IPS-18a (cell line): ENCODE measurements at regions not wholly inside any gene's neighbourhood (a gene's known extent, or its start where the extent isn't known, plus 50 kb on each side); places are given as distances from the start of the nearest gene placed in this dataset.
A peak's percentile ranks its signal among the peaks of the same experiment; 100 is the strongest.
"Not testable (repeated sequence)": the region's sequence is repeated elsewhere in the genome, so short reads cannot be mapped to it uniquely, and the experiment has no call there.

Source experiments
- H3K27ac ChIP-seq: one replicate; pipeline ENCODE4 v1.5.1; 2013; ENCODE audit warnings: low read length
- H3K27me3 ChIP-seq: one replicate; pipeline ENCODE4 v1.6.1; 2013; ENCODE audit warnings: mild to moderate bottlenecking, low read length; ENCODE audit not compliant: control insufficient read depth, insufficient read depth
- H3K36me3 ChIP-seq: one replicate; pipeline ENCODE4 v1.6.1; 2013; ENCODE audit warnings: low read depth, low read length; ENCODE audit not compliant: control insufficient read depth
- H3K4me1 ChIP-seq: one replicate; pipeline ENCODE4 v1.6.1; 2013; ENCODE audit warnings: low read depth, low read length; ENCODE audit not compliant: control insufficient read depth
- H3K4me3 ChIP-seq: one replicate; pipeline ENCODE4 v1.5.1; 2013; ENCODE audit warnings: low read length
- H3K9ac ChIP-seq: one replicate; pipeline ENCODE4 v1.6.1; 2013; ENCODE audit warnings: mild to moderate bottlenecking, low read length, moderate library complexity
- H3K9me3 ChIP-seq: one replicate; pipeline ENCODE4 v1.6.1; 2013; ENCODE audit warnings: low read depth, low read length; ENCODE audit not compliant: control insufficient read depth

DNA sequence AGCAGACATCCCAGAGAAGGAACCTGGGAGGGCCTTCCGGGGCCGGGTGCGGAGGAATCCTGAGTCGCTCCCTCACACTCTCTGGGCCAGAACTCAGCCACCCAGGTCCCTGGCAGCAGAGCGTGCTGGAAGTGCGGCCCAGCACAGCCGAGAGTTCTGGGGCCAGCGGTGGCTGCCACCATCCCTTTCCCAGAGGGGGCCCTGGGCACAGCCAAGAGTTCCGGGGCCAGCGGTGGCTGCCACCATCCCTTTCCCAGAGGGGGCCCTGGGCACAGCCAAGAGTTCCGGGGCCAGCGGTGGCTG lies 196.2 kb downstream of the NDUFA10 start:
- H3K4me1 ChIP-seq, H3K27ac ChIP-seq, H3K27me3 ChIP-seq, H3K9me3 ChIP-seq, H3K36me3 ChIP-seq, H3K9ac ChIP-seq, H3K4me3 ChIP-seq: not testable (repeated sequence)

GRCh38 chr2:239828192-239828972 lies 196.8 kb downstream of the NDUFA10 start:
- no peaks in the 10 kb centered on the region for H3K27me3 ChIP-seq
- no peaks in the 10 kb centered on the region for H3K9me3 ChIP-seq
- H3K27ac ChIP-seq, result no peak overlapping the region
- no peak overlapping the region for H3K9ac ChIP-seq
- no peak overlapping the region for H3K4me3 ChIP-seq
- H3K4me1 ChIP-seq, result peaks cover 7% of the 10 kb centered on the region
- no peaks in the 10 kb centered on the region for H3K36me3 ChIP-seq

GRCh38 chr2:239827523-239827890 lies 197.6 kb downstream of the NDUFA10 start:
- H3K9me3 ChIP-seq, result no peaks in the 10 kb centered on the region
- H3K4me1 ChIP-seq, result peaks cover 7% of the 10 kb centered on the region
- H3K9ac ChIP-seq, result no peak overlapping the region
- H3K27ac ChIP-seq, result no peak overlapping the region
- no peaks in the 10 kb centered on the region for H3K36me3 ChIP-seq
- H3K27me3 ChIP-seq, result no peaks in the 10 kb centered on the region
- H3K4me3 ChIP-seq, result no peak overlapping the region

DNA sequence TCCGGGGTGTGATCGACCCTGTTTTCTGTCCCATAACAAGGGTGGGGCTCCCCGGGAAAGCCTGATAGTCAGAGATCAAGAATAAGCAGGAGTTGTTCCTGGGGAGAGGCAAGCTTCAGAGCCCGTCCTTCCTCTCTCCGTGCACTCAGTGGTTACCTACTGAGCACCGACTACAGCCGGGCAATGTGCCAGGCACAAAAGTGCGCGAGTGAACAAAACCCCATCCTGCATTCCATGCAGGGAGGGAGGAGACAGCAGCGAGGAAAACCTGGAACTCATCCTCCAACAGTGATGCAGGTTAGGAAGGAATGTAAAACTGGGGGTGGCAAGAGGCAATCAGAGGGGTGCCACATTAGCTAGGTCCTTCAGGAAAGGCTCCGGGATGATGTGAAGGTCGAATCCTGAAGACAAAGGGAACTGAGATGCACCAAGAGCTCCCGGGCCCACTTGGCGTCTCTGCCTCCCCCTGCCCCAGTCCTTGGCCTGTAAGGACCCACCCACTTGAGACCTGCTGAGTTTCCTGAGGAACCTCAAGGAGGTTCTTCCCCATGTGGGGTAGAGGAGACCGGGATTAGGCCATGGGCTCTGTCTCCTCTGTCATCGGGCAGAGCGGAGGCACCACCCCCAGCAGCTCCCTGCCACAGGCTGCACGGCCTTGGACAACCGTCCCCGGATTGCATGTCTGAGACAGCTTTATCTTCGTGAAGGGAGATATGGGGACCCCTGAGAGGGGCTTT lies 198.2 kb downstream of the NDUFA10 start:
- Histone ChIP-seq H3K27me3 (no peaks in the 10 kb centered on the region), H3K4me3 (no peak overlapping the region), H3K27ac (no peak overlapping the region), H3K4me1 (peaks cover 6% of the 10 kb centered on the region), H3K36me3 (no peaks in the 10 kb centered on the region), H3K9me3 (no peaks in the 10 kb centered on the region), H3K9ac (no peak overlapping the region)

GRCh38 chr2:239826376-239826775 lies 198.8 kb downstream of the NDUFA10 start:
- Histone ChIP-seq H3K9me3 (no peaks in the 10 kb centered on the region), H3K27me3 (no peaks in the 10 kb centered on the region), H3K4me3 (no peak overlapping the region), H3K27ac (no peak overlapping the region), H3K4me1 (peaks cover under 1% of the 10 kb centered on the region), H3K36me3 (no peaks in the 10 kb centered on the region), H3K9ac (no peak overlapping the region)

- H3K4me1 ChIP-seq, result no peaks in the 10 kb centered on the region
- H3K4me3 ChIP-seq, result no peak overlapping the region
- no peaks in the 10 kb centered on the region for H3K36me3 ChIP-seq
- H3K9me3 ChIP-seq, result no peaks in the 10 kb centered on the region
- H3K9ac ChIP-seq, result no peak overlapping the region
- no peak overlapping the region for H3K27ac ChIP-seq
- H3K27me3 ChIP-seq, result no peaks in the 10 kb centered on the region
These were observed 199.5 kb downstream of the NDUFA10 start for GRCh38 chr2:239825705-239825979.

- Histone ChIP-seq H3K36me3 (no peaks in the 10 kb centered on the region), H3K27me3 (no peaks in the 10 kb centered on the region), H3K27ac (no peak overlapping the region), H3K9ac (no peak overlapping the region), H3K4me3 (peak overlapping the region; percentile 14), H3K9me3 (no peaks in the 10 kb centered on the region), H3K4me1 (no peaks in the 10 kb centered on the region)
These were observed 200.1 kb downstream of the NDUFA10 start for GRCh38 chr2:239824866-239825704.

DNA sequence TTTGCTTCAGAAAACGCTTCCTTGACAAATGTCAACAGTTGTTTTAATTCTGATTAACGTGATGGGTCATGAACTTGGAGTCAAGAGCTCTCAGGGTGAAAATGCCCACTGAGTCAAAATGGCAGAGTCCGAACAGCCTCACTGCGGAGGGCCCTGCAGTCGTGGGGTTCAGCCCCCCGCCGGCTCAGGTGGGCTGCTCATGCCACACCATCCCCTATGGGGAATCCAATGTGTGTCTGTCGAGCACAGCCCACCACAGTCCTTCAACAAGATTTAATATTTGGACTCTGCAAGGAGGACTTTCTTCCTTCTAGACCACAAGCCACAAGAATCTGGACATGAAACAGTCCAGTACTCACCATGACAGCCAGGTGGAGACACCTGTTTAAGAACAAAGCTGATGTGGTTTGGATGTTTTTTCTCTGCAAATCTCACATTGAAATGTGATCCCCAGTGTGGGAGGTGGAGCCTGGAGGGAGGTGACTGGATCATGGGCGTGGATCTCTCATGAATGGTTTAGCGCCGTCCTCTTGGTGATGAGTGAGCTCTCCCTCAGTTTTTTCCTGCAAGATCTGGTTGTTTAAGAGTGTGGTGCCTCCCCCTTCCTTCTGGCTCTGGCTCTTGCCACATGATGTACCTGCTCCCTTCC lies 201.0 kb downstream of the NDUFA10 start:
- H3K36me3 ChIP-seq, result no peaks in the 10 kb centered on the region
- H3K4me1 ChIP-seq, result no peaks in the 10 kb centered on the region
- no peaks in the 10 kb centered on the region for H3K27me3 ChIP-seq
- H3K4me3 ChIP-seq, result peak overlapping the region; percentile 14
- no peak overlapping the region for H3K27ac ChIP-seq
- H3K9ac ChIP-seq, result no peak overlapping the region
- no peaks in the 10 kb centered on the region for H3K9me3 ChIP-seq

DNA sequence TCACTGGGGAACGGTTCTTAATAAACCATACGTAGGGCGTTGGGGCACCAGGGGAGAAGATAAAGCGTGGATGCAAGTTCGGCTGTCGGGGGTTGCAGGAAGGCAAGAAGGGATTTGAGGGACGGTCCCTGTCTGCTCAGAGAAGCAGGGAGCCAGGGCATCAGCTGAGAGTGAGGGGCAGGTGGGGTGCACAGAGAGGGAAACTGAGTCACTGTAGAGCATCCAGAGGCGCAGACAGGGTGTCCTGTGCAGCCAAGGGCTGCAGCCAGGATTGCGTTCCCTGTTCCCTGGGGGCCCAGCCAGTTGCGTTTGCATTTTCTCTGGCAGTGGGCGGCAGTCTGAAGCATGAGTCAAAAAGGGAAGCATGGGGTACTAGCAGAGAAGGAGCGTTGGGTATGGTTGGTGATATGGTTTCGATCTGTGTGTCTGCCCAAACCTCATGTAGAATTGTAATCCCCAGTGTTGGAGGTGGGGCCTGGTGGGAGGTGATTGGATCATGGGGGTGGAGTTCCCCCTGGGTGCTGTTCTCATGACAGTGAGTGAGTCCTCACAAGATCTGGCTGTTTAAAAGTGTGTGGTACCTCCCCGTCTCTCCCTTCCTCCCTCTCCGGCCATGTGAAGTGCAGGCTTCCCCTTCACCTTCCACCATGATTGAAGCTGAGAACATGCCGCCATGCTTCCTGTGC lies 202.9 kb downstream of the NDUFA10 start:
- H3K9me3 ChIP-seq, result no peaks in the 10 kb centered on the region
- no peak overlapping the region for H3K27ac ChIP-seq
- H3K9ac ChIP-seq, result no peak overlapping the region
- H3K27me3 ChIP-seq, result no peaks in the 10 kb centered on the region
- no peaks in the 10 kb centered on the region for H3K4me1 ChIP-seq
- no peaks in the 10 kb centered on the region for H3K36me3 ChIP-seq
- no peak overlapping the region for H3K4me3 ChIP-seq

- no peaks in the 10 kb centered on the region for H3K36me3 ChIP-seq
- no peaks in the 10 kb centered on the region for H3K4me1 ChIP-seq
- no peak overlapping the region for H3K27ac ChIP-seq
- no peaks in the 10 kb centered on the region for H3K9me3 ChIP-seq
- H3K27me3 ChIP-seq, result no peaks in the 10 kb centered on the region
- no peak overlapping the region for H3K9ac ChIP-seq
- no peak overlapping the region for H3K4me3 ChIP-seq
These were observed 203.5 kb downstream of the NDUFA10 start for GRCh38 chr2:239821694-239822075.
